GM12875 (cell line): ENCODE measurements at regions not wholly inside any gene's neighbourhood (a gene's known extent, or its start where the extent isn't known, plus 50 kb on each side); places are given as distances from the start of the nearest gene placed in this dataset.

Experiments used
- H3K4me3 ChIP-seq: one replicate; pipeline ENCODE4 v1.5.1; 2011; ENCODE audit warnings: low read depth, low read length, control low read depth
- CTCF ChIP-seq: IDR thresholded peaks from 2 replicates; pipeline ENCODE4 v1.5.1; 2011; ENCODE audit warnings: low read depth, mild to moderate bottlenecking, control low read depth, inconsistent platforms, low read length, moderate library complexity, borderline replicate concordance; ENCODE audit not compliant: insufficient read depth

- TF ChIP-seq CTCF: no peak
- no peak overlapping the region for H3K4me3 ChIP-seq
Observed at GRCh38 chr14:40414386-40414785, 982.2 kb upstream of the FBXO33 start.

- TF ChIP-seq CTCF: no peak
- no peak overlapping the region for H3K4me3 ChIP-seq
Observed at GRCh38 chr14:40413136-40413535, 980.9 kb upstream of the FBXO33 start.

DNA sequence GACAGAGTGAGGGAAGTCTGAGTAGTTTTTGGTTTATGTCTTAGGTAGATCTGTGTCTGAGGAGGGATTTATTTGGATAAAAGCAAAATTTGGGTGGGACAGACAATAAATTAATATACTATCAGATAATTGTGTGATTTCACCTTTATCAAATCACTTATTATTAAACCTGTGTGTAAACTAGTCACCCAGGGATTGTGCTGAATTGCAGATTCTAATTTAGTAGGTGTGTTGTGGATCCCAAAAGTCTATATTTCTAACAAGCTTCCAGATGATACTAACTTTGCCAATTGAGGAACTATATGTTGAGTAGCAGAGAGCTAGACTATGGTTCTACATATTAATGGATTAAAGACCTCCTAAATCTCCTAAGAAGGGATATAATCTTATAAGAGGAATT is 978.5 kb upstream of the FBXO33 start:
- no peak overlapping the region for H3K4me3 ChIP-seq
- TF ChIP-seq CTCF: no peak

DNA sequence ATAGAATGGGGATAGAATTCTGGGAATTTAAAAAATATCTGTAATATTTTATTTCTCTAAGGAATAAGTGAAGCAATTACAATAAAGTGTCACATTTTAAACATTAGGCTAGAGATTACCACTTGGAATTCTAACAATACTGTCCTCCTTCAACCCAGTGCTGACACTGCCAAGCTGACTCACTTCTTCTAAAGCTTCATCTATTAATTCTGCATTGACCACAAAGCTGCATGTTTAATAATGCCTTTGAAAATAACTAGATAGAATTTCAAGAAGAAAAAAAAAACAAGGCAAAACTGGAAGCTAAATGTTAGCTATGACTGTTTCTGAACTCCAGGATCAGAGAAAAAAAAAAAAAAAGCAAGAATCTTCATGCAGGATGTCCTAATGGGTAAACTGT is 970.7 kb upstream of the FBXO33 start:
- H3K4me3 ChIP-seq: no peak overlapping the region
- no peak for TF ChIP-seq CTCF

DNA sequence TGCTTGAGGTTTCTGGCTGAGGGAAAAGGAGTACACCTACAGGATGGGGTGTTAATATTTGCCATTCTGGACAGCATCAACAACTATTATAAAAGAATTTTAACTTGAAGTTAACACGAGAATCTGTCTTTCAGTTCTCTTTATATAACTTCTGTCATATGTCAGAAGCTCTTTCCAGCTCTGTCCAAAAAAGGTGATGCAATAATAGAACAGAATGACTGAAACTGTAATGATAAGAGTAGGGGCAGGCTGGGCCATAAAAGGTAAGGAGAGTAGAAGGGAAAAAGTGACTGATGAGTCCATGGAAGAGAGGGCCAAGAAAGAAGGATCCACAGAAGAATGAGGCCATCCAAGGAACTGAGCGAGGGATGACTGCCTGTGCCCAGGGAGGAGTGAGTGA is 966.7 kb upstream of the FBXO33 start:
- no peak overlapping the region for H3K4me3 ChIP-seq
- no peak for TF ChIP-seq CTCF

DNA sequence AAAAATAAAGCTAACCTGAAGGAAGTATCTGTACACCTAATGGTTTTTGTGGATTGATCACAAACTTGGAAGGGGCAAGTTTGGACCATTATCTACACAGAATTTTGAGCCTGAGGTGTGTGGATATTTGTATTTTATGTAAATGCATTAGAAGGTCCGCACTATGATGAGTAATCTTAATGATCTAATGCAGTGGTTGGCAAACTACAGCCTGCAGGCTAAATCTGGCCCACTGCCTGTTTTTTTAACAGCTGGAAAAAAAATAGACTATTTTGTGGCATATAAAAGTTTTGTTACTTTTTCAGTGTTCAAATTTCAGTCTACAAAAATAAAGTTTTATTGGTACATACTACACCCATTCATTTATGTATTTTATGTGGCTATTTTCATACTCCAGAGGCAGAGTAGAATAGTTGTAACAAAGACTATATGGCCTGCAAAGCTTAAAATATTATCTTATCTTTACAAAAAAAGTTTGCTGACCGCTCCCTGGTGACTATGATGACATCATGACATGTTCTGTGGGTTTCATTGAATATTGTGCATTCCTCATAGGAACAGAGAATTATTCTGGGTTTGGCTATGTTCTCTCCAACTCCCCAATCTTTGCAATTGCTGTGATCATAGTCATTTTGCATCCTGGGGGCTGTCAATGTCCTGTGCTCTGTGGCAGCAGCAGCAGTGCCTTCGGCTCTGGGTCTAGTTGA is 962.6 kb upstream of the FBXO33 start:
- H3K4me3 ChIP-seq: no peak overlapping the region
- TF ChIP-seq CTCF: no peak

- no peak overlapping the region for H3K4me3 ChIP-seq
- TF ChIP-seq CTCF: no peak
Observed at GRCh38 chr14:40393143-40393542, 960.9 kb upstream of the FBXO33 start.
